HG03469 (cell line): ENCODE measurements at regions not wholly inside any gene's neighbourhood (a gene's known extent, or its start where the extent isn't known, plus 50 kb on each side); places are given as distances from the start of the nearest gene placed in this dataset.

Experiments used
- ATAC-seq: cut with Tn5 transposase; IDR thresholded peaks from one replicate; pipeline ENCODE4 v1.9.1; 2021; ENCODE audit warnings: mild to moderate bottlenecking, moderate library complexity, moderate number of reproducible peaks; ENCODE audit not compliant: unreplicated experiment

DNA sequence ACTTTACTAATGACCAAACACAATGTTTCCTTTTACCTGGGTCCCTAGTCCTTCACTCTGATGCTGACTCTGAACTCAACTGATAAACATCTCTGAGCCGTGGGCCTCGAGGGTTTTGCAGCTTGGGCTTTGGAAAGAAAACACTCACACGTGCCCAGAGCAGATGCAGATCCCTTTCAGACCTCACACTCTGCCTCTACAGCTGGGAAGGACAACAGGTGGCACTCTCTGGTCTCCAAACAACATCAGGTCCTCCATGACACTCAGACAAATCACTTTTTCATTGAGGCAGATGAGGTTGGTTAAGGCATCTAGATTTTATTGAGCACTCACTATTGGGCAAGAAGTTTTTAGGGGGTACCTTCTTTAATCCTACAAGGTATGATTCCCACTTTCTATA is 64.7 kb upstream of the NTRK3 start:
- no peak for ATAC-seq

DNA sequence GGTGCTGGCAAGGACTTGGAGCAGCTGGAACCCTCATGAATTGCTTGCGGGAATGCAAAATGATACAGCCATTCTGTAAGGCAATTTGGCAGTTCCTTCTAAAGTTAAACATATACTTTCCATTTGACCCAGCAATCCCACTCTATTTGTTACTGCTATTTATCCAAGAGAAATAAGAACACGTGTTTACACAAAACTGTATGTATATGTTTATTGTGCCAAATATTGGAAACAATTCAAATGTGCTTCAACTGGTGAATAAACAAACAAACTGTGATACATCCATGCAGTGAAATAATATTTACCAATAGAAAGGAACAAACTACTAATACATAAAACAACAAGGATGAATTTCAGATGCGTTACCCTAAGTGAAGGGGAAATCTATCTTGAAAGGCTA is 60.0 kb upstream of the NTRK3 start:
- no peak for ATAC-seq

DNA sequence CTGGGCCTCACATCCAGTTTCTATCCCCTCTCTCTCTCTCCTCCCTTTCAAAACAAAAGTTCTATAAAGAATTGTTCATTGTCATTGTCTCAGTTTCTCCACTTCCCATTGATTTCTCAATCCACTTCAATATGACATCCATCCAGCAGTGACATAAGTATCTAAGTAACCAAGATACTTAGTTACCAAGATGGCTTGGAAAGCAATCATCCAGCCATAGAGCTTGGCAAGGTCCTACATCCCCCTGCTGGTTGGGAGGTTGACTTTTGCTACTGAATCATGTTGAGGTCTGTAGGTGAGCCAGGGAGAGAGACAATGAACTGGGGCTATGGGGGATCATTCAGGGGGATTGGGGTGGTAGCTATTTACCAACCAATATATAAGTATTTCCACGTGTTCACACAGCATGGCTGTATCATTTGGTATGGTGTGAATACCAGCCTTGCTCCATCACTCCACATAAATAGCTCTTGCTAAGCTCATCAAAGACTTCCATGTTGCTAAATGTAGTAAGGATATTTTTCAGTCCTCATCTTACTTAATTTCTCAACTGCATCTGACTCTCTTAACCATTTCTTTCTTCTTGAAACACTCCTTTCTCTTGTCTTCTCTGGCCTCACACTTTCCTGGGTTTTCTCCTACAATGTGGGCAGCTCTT is 58.8 kb upstream of the NTRK3 start:
- ATAC-seq = no peak

DNA sequence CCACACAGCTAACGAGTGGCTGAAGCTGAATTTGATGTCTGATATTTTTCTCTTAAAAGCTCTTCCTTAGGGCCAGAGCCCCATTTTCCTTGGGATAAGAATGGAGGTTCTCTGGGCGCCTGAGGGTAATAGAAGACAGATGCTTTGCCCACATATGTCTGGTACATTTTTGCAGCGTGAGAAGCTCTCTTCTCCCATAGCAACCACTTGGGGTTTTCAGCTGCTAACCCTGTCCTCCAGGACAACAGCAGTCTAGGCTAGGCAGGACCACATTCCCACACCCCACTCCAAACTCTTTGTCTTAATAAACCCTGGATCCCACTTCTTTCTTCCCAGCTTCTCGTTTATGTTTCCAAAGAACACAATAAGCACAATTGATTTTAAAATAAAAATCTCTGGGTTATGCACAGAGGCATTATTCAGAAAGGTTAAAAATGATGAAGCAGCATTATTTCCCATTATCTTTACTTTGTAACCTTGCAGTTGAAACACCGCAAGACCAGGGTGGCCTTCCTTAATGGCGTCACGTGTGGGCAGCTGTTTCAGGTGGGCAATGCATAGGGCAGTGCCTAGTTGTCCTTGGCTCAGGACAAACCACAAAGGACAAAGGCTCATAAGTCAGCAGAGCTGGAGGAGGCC is 56.5 kb upstream of the NTRK3 start:
- ATAC-seq = no peak

DNA sequence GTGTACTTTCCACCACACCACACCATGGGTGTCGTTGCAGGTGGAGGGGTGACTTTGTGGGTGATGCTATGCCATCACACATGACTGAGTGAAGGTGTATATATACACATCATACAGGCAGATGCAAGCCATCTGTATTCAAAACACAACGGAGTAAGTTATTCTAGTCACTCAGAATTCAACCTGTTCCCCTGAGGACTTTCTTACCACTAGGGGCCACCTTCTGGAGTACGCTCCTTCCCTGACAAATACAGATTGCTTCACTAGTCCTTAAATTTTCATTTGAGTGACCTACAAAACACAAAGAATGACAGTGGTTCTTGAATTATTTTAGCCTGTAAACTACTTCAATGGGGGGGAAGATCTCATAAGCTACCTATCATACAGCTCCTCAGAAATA is 52.8 kb upstream of the NTRK3 start:
- ATAC-seq = no peak

DNA sequence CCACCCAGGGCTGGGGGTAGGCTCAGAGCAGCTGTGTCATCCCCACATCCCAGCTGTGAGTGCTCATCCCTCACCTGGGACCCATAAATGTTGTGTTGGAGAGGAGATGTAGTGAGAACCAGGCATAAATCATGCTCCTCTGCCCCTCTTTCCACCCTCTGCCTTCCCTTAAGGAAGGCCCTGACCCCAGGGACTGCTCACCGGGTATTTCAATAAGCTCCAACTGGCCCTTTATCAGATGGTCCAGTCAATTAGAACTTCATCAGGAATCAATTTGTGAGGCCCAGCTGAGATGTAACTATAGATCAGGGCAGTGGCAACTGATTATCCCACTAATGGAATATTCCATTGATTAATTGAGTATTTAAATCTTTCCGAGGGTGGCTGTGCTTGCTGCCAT is 50.8 kb upstream of the NTRK3 start:
- ATAC-seq = no peak
